ENCODE measurements at regions not wholly inside any gene's neighbourhood (a gene's known extent, or its start where the extent isn't known, plus 50 kb on each side); places are given as distances from the start of the nearest gene placed in this dataset.

GRCh38 chr6:26196846-26197635 lies 109.8 kb downstream of the HFE start:
- peak; percentile 77 to 92 for DNase-seq (ENCODE audit: low read depth in 2 of 2)

- peak in 1 of 2 donors; percentile 41 for DNase-seq (ENCODE audit: low read depth in 2 of 2)
Measured at GRCh38 chr6:26197636-26197932, 110.4 kb downstream of the HFE start.

GRCh38 chr6:26197933-26198721 lies 110.9 kb downstream of the HFE start:
- peak in 1 of 2 donors; percentile 49 for DNase-seq (ENCODE audit: low read depth in 2 of 2)

GRCh38 chr6:26198722-26199056 lies 111.5 kb downstream of the HFE start:
- DNase-seq (ENCODE audit: low read depth in 2 of 2): no peak

- DNase-seq (ENCODE audit: low read depth in 2 of 2): peak; percentile 96 to 97
Measured at GRCh38 chr6:26199057-26199772, 112.0 kb downstream of the HFE start.

GRCh38 chr6:26199773-26200764 lies 112.8 kb downstream of the HFE start:
- DNase-seq (ENCODE audit: low read depth in 2 of 2): peak in 1 of 2 donors; percentile 16

GRCh38 chr6:26200918-26201721 lies 113.9 kb downstream of the HFE start:
- DNase-seq (ENCODE audit: low read depth in 2 of 2): no peak

GRCh38 chr6:26202201-26202611 lies 115.0 kb downstream of the HFE start:
- no peak for DNase-seq (ENCODE audit: low read depth in 2 of 2)

- DNase-seq (ENCODE audit: low read depth in 2 of 2): no peak
Measured at GRCh38 chr6:26202811-26203583, 115.8 kb downstream of the HFE start.

- peak; percentile 98 to 99 for DNase-seq (ENCODE audit: low read depth in 2 of 2)
Measured at GRCh38 chr6:26204332-26205160, 117.3 kb downstream of the HFE start.

- peak; percentile 86 to 93 for DNase-seq (ENCODE audit: low read depth in 2 of 2)
Measured at GRCh38 chr6:26205161-26205624, 118.0 kb downstream of the HFE start.

GRCh38 chr6:26205625-26206574 lies 118.7 kb downstream of the HFE start:
- DNase-seq (ENCODE audit: low read depth in 2 of 2): peak in 1 of 2 donors; percentile 83

GRCh38 chr6:26206868-26207801 lies 119.9 kb downstream of the HFE start:
- no peak for DNase-seq (ENCODE audit: low read depth in 2 of 2)

GRCh38 chr6:26211963-26212362 lies 124.7 kb downstream of the HFE start:
- DNase-seq (ENCODE audit: low read depth in 2 of 2): no peak

- DNase-seq (ENCODE audit: low read depth in 2 of 2): no peak
Measured at GRCh38 chr6:26213334-26214075, 126.3 kb downstream of the HFE start.

Data from dermis microvascular lymphatic vessel endothelial cell (primary cell).